ENCODE measurements at regions not wholly inside any gene's neighbourhood (a gene's known extent, or its start where the extent isn't known, plus 50 kb on each side); places are given as distances from the start of the nearest gene placed in this dataset.

- Histone ChIP-seq H4K20me1 (replicated peaks; ENCODE audit: control insufficient read depth, insufficient read depth, low read length) (no peaks in the 10 kb centered on the region), H3K27me3 (ENCODE audit: control insufficient read depth in 2 of 2, insufficient read depth in 2 of 2, low read length in 2 of 2) (no peaks in the 10 kb centered on the region), H3K27ac (ENCODE audit: extremely low read depth, low read depth, low read length) (no peak overlapping the region), H3K9ac (ENCODE audit: insufficient read depth in 1 of 2, low read depth in 2 of 2, low read length in 2 of 2) (no peak overlapping the region), H3K79me2 (ENCODE audit: control insufficient read depth, insufficient read depth, low read length) (no peaks in the 10 kb centered on the region), H3K4me3 (no peak overlapping the region), H3K36me3 (ENCODE audit: control insufficient read depth, insufficient read depth, low read length) (no peaks in the 10 kb centered on the region), H3K4me1 (replicated peaks in 1 of 2; ENCODE audit: control insufficient read depth in 2 of 2, insufficient read depth in 2 of 2, low read length in 2 of 2) (no peaks in the 10 kb centered on the region), H2AFZ (ENCODE audit: low read depth, low read length) (no peak overlapping the region), H3K9me3 (replicated peaks; ENCODE audit: control insufficient read depth, insufficient read depth, low read depth, low read length) (no peaks in the 10 kb centered on the region), H3K9me1 (ENCODE audit: control insufficient read depth, insufficient read depth, low read length) (no peaks in the 10 kb centered on the region), H3K4me2 (ENCODE audit: insufficient read depth, low read length) (no peak overlapping the region)
- intact Hi-C loops (cut with micrococcal nuclease) (no loop called here), in situ Hi-C loops (cut with MboI) (no loop called here)
- ChIA-PET POLR2A (no interaction called here), CTCF (ENCODE audit: low intra/inter-chr PET ratio) (no interaction called here)
- FAIRE-seq (no peak), DNase-seq (ENCODE audit: extremely low read depth in 1 of 4, low spot score in 3 of 4) (no peak), ATAC-seq (no peak)
- BruUV-seq (replicated peaks), result no TSS peak
- TF ChIP-seq RBM17 (IDR thresholded peaks at IDR 0.05; ENCODE audit: borderline replicate concordance, low read depth, low read length), result no peak
- no peak for TF ChIP-seq POLR3G (IDR thresholded peaks at IDR 0.05; ENCODE audit: extremely low read depth, insufficient read length, insufficient replicate concordance)
- no peak for TF ChIP-seq CHD2 (IDR thresholded peaks at IDR 0.05; ENCODE audit: low read depth, low read length)
- TF ChIP-seq HMGN3 (IDR thresholded peaks at IDR 0.05; ENCODE audit: borderline replicate concordance, extremely low read depth, insufficient read length, low read depth, low read length), result no peak
- no peak for TF ChIP-seq RFX1 (IDR thresholded peaks at IDR 0.05)
- TF ChIP-seq FOXP1 (CRISPR knock-in tag; IDR thresholded peaks at IDR 0.05), result no peak
- TF ChIP-seq, protein P1, sequence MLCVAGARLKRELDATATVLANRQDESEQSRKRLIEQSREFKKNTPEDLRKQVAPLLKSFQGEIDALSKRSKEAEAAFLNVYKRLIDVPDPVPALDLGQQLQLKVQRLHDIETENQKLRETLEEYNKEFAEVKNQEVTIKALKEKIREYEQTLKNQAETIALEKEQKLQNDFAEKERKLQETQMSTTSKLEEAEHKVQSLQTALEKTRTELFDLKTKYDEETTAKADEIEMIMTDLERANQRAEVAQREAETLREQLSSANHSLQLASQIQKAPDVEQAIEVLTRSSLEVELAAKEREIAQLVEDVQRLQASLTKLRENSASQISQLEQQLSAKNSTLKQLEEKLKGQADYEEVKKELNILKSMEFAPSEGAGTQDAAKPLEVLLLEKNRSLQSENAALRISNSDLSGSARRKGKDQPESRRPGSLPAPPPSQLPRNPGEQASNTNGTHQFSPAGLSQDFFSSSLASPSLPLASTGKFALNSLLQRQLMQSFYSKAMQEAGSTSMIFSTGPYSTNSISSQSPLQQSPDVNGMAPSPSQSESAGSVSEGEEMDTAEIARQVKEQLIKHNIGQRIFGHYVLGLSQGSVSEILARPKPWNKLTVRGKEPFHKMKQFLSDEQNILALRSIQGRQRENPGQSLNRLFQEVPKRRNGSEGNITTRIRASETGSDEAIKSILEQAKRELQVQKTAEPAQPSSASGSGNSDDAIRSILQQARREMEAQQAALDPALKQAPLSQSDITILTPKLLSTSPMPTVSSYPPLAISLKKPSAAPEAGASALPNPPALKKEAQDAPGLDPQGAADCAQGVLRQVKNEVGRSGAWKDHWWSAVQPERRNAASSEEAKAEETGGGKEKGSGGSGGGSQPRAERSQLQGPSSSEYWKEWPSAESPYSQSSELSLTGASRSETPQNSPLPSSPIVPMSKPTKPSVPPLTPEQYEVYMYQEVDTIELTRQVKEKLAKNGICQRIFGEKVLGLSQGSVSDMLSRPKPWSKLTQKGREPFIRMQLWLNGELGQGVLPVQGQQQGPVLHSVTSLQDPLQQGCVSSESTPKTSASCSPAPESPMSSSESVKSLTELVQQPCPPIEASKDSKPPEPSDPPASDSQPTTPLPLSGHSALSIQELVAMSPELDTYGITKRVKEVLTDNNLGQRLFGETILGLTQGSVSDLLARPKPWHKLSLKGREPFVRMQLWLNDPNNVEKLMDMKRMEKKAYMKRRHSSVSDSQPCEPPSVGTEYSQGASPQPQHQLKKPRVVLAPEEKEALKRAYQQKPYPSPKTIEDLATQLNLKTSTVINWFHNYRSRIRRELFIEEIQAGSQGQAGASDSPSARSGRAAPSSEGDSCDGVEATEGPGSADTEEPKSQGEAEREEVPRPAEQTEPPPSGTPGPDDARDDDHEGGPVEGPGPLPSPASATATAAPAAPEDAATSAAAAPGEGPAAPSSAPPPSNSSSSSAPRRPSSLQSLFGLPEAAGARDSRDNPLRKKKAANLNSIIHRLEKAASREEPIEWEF (CRISPR knock-in tag; IDR thresholded peaks at IDR 0.05), result no peak
- TF ChIP-seq ZNF507 (tag; conservative IDR thresholded peaks at IDR 0.05), result no peak
- TF ChIP-seq, protein P2, sequence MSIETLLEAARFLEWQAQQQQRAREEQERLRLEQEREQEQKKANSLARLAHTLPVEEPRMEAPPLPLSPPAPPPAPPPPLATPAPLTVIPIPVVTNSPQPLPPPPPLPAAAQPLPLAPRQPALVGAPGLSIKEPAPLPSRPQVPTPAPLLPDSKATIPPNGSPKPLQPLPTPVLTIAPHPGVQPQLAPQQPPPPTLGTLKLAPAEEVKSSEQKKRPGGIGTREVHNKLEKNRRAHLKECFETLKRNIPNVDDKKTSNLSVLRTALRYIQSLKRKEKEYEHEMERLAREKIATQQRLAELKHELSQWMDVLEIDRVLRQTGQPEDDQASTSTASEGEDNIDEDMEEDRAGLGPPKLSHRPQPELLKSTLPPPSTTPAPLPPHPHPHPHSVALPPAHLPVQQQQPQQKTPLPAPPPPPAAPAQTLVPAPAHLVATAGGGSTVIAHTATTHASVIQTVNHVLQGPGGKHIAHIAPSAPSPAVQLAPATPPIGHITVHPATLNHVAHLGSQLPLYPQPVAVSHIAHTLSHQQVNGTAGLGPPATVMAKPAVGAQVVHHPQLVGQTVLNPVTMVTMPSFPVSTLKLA (conservative IDR thresholded peaks at IDR 0.05), result no peak
- no peak for TF ChIP-seq STAT6 (CRISPR knock-in tag; IDR thresholded peaks at IDR 0.05)
- no peak for TF ChIP-seq CREB1 (IDR thresholded peaks at IDR 0.05)
- no peak for TF ChIP-seq CREB1 (CRISPR knock-in tag; IDR thresholded peaks at IDR 0.05)
- TF ChIP-seq, protein P3, sequence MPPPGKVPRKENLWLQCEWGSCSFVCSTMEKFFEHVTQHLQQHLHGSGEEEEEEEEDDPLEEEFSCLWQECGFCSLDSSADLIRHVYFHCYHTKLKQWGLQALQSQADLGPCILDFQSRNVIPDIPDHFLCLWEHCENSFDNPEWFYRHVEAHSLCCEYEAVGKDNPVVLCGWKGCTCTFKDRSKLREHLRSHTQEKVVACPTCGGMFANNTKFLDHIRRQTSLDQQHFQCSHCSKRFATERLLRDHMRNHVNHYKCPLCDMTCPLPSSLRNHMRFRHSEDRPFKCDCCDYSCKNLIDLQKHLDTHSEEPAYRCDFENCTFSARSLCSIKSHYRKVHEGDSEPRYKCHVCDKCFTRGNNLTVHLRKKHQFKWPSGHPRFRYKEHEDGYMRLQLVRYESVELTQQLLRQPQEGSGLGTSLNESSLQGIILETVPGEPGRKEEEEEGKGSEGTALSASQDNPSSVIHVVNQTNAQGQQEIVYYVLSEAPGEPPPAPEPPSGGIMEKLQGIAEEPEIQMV (tag; conservative IDR thresholded peaks at IDR 0.05; ENCODE audit: low read depth), result no peak
These were observed 603.2 kb upstream of the FAM241A start for GRCh38 chr4:111542056-111542455.
